ENCODE measurements at regions not wholly inside any gene's neighbourhood (a gene's known extent, or its start where the extent isn't known, plus 50 kb on each side); places are given as distances from the start of the nearest gene placed in this dataset.
"Not testable (repeated sequence)": the region's sequence is repeated elsewhere in the genome, so short reads cannot be mapped to it uniquely, and the experiment has no call there.

GRCh38 chr18:10252952-10253705 lies 201.3 kb upstream of the APCDD1 start:
- no peak for DNase-seq

GRCh38 chr18:10256276-10256675 lies 198.2 kb upstream of the APCDD1 start:
- not testable (repeated sequence) for DNase-seq

- no peak for DNase-seq
Measured at GRCh38 chr18:10258836-10259474, 195.5 kb upstream of the APCDD1 start.

- DNase-seq = peak; percentile 71
Measured at GRCh38 chr18:10259901-10260300, 194.5 kb upstream of the APCDD1 start.

- DNase-seq = no peak
Measured at GRCh38 chr18:10261344-10262276, 192.8 kb upstream of the APCDD1 start.

GRCh38 chr18:10262566-10262965 lies 191.9 kb upstream of the APCDD1 start:
- DNase-seq = no peak

- DNase-seq = no peak
Measured at GRCh38 chr18:10264260-10264659, 190.2 kb upstream of the APCDD1 start.

GRCh38 chr18:10265560-10266333 lies 188.7 kb upstream of the APCDD1 start:
- DNase-seq = peak; percentile 40

- DNase-seq = no peak
Measured at GRCh38 chr18:10266334-10266590, 188.2 kb upstream of the APCDD1 start.

GRCh38 chr18:10269261-10269660 lies 185.2 kb upstream of the APCDD1 start:
- no peak for DNase-seq

- no peak for DNase-seq
Measured at GRCh38 chr18:10270151-10270571, 184.3 kb upstream of the APCDD1 start.

GRCh38 chr18:10271481-10271880 lies 183.0 kb upstream of the APCDD1 start:
- peak; percentile 28 for DNase-seq

GRCh38 chr18:10274301-10274700 lies 180.1 kb upstream of the APCDD1 start:
- DNase-seq = peak; percentile 92

GRCh38 chr18:10275486-10275885 lies 178.9 kb upstream of the APCDD1 start:
- DNase-seq = no peak

GRCh38 chr18:10278265-10278664 lies 176.2 kb upstream of the APCDD1 start:
- no peak for DNase-seq

GRCh38 chr18:10279471-10279870 lies 175.0 kb upstream of the APCDD1 start:
- no peak for DNase-seq

- DNase-seq = no peak
Measured at GRCh38 chr18:10279905-10280644, 174.4 kb upstream of the APCDD1 start.

- no peak for DNase-seq
Measured at GRCh38 chr18:10284540-10285282, 169.7 kb upstream of the APCDD1 start.

GRCh38 chr18:10285283-10285640 lies 169.2 kb upstream of the APCDD1 start:
- no peak for DNase-seq

- DNase-seq = no peak
Measured at GRCh38 chr18:10286580-10287150, 167.8 kb upstream of the APCDD1 start.

- DNase-seq = no peak
Measured at GRCh38 chr18:10289251-10289650, 165.2 kb upstream of the APCDD1 start.
